ENCODE measurements at regions not wholly inside any gene's neighbourhood (a gene's known extent, or its start where the extent isn't known, plus 50 kb on each side); places are given as distances from the start of the nearest gene placed in this dataset.

DNA sequence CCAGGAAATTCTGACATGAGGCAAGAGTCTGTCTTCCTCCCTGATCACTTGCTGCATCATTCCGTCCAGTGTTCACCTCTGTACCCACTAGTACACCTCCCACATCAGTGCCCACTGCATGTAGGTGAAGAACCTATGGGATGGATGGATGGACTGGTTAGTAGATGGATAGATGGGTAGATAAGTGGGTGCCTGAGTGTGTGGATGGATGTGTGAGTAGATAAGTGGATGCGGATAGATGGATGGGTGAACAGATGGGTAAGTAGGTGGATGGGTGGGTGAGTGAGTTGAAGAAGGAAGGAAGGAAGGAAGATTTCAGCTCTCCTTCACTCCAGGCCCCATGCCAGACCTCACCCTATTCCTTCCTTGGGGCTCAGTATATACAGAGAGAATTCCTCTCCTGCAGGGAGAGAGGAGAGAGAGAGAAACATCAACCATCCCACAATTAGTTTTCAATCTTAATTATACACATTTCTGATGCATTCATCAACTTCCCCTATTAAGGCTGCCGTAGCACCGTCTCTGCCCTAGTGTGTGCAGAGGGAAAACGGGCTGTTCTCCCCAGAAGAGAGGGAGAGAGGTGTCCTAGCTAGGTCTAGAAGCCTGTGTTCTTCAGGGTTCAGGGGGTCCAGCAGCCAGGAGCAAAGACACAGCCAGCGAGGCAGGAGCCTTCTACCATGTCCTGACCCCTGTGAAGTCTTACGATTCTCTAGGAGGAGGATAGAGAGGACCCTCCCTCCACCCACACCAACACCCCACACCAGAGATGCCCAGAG is 125.3 kb downstream of the BUD13 start:
- TF ChIP-seq ZFP3 (CRISPR knock-in tag; IDR thresholded peaks at IDR 0.05) = no peak
- TF ChIP-seq BACH2 (CRISPR knock-in tag; IDR thresholded peaks at IDR 0.05; ENCODE audit: borderline replicate concordance) = no peak
- no peak for TF ChIP-seq RARB (CRISPR knock-in tag; IDR thresholded peaks at IDR 0.05)
- no peak for TF ChIP-seq ARNTL (CRISPR knock-in tag; IDR thresholded peaks at IDR 0.05; ENCODE audit: borderline replicate concordance, low read depth)
- TF ChIP-seq, protein P1, sequence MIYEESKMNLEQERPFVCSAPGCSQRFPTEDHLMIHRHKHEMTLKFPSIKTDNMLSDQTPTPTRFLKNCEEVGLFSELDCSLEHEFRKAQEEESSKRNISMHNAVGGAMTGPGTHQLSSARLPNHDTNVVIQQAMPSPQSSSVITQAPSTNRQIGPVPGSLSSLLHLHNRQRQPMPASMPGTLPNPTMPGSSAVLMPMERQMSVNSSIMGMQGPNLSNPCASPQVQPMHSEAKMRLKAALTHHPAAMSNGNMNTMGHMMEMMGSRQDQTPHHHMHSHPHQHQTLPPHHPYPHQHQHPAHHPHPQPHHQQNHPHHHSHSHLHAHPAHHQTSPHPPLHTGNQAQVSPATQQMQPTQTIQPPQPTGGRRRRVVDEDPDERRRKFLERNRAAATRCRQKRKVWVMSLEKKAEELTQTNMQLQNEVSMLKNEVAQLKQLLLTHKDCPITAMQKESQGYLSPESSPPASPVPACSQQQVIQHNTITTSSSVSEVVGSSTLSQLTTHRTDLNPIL (CRISPR knock-in tag; IDR thresholded peaks at IDR 0.05; ENCODE audit: low read depth) = no peak
- TF ChIP-seq, protein P2, sequence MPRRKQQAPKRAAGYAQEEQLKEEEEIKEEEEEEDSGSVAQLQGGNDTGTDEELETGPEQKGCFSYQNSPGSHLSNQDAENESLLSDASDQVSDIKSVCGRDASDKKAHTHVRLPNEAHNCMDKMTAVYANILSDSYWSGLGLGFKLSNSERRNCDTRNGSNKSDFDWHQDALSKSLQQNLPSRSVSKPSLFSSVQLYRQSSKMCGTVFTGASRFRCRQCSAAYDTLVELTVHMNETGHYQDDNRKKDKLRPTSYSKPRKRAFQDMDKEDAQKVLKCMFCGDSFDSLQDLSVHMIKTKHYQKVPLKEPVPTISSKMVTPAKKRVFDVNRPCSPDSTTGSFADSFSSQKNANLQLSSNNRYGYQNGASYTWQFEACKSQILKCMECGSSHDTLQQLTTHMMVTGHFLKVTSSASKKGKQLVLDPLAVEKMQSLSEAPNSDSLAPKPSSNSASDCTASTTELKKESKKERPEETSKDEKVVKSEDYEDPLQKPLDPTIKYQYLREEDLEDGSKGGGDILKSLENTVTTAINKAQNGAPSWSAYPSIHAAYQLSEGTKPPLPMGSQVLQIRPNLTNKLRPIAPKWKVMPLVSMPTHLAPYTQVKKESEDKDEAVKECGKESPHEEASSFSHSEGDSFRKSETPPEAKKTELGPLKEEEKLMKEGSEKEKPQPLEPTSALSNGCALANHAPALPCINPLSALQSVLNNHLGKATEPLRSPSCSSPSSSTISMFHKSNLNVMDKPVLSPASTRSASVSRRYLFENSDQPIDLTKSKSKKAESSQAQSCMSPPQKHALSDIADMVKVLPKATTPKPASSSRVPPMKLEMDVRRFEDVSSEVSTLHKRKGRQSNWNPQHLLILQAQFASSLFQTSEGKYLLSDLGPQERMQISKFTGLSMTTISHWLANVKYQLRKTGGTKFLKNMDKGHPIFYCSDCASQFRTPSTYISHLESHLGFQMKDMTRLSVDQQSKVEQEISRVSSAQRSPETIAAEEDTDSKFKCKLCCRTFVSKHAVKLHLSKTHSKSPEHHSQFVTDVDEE (CRISPR knock-in tag; IDR thresholded peaks at IDR 0.05) = no peak
- TF ChIP-seq, protein P3, sequence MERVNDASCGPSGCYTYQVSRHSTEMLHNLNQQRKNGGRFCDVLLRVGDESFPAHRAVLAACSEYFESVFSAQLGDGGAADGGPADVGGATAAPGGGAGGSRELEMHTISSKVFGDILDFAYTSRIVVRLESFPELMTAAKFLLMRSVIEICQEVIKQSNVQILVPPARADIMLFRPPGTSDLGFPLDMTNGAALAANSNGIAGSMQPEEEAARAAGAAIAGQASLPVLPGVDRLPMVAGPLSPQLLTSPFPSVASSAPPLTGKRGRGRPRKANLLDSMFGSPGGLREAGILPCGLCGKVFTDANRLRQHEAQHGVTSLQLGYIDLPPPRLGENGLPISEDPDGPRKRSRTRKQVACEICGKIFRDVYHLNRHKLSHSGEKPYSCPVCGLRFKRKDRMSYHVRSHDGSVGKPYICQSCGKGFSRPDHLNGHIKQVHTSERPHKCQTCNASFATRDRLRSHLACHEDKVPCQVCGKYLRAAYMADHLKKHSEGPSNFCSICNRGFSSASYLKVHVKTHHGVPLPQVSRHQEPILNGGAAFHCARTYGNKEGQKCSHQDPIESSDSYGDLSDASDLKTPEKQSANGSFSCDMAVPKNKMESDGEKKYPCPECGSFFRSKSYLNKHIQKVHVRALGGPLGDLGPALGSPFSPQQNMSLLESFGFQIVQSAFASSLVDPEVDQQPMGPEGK (CRISPR knock-in tag; IDR thresholded peaks at IDR 0.05; ENCODE audit: borderline replicate concordance) = no peak
- TF ChIP-seq PPARA (CRISPR knock-in tag; IDR thresholded peaks at IDR 0.05; ENCODE audit: borderline replicate concordance) = no peak
